Natural killer cell (primary cell): ENCODE measurements at regions not wholly inside any gene's neighbourhood (a gene's known extent, or its start where the extent isn't known, plus 50 kb on each side); places are given as distances from the start of the nearest gene placed in this dataset.

Experiments
- ATAC-seq, 3 donors: fragments of 150-1000 bp in 2 of 3; fragments of 200-7000 bp in 1 of 3; cut with Tn5 transposase; 1 replicate in 1 of 3; 2 replicates in 2 of 3; pipeline ENCODE4 v1.10.0; 2021; ENCODE audit warnings: mild to moderate bottlenecking in 2 of 3, moderate library complexity in 2 of 3
- DNase-seq, 2 donors: peaks; one replicate each; pipeline versions ENCODE4 v3.0.0 to v3.0.0-alpha.2; 2013 to 2021; ENCODE audit warnings: mixed read lengths in 1 of 2
- H3K27ac ChIP-seq: one replicate; pipeline ENCODE4 v1.5.1; 2013; ENCODE audit warnings: mild to moderate bottlenecking, low read length
- H3K27me3 ChIP-seq: one replicate; pipeline ENCODE4 v1.6.1; 2013; ENCODE audit warnings: low read length; ENCODE audit not compliant: control insufficient read depth, insufficient read depth
- H3K36me3 ChIP-seq: one replicate; pipeline ENCODE4 v1.6.1; 2013; ENCODE audit warnings: low read length; ENCODE audit not compliant: control insufficient read depth, insufficient read depth
- H3K4me1 ChIP-seq: one replicate; pipeline ENCODE4 v1.6.1; 2013; ENCODE audit warnings: low read length; ENCODE audit not compliant: control insufficient read depth, insufficient read depth
- H3K4me3 ChIP-seq: one replicate; pipeline ENCODE4 v1.5.1; 2013; ENCODE audit warnings: low read length
- H3K9me3 ChIP-seq: one replicate; pipeline ENCODE4 v1.6.1; 2013; ENCODE audit warnings: low read length; ENCODE audit not compliant: control insufficient read depth, insufficient read depth
- H3K27ac Mint-ChIP-seq, 2 donors: one replicate each; pipeline ENCODE4 v1.8.0; 2022; ENCODE audit warnings: mild to moderate bottlenecking in 2 of 2, mixed read lengths in 2 of 2, moderate library complexity in 1 of 2
- H3K27me3 Mint-ChIP-seq, 2 donors: one replicate each; pipeline ENCODE4 v1.8.0; 2022; ENCODE audit warnings: low read depth in 2 of 2, mixed read lengths in 2 of 2
- H3K36me3 Mint-ChIP-seq: one replicate; pipeline ENCODE4 v1.8.0; 2022; ENCODE audit warnings: mixed read lengths
- H3K4me1 Mint-ChIP-seq, 2 donors: one replicate each; pipeline ENCODE4 v1.8.0; 2022; ENCODE audit warnings: mixed read lengths in 2 of 2
- H3K4me3 Mint-ChIP-seq: one replicate; pipeline ENCODE4 v1.8.0; 2022; ENCODE audit warnings: mild to moderate bottlenecking, moderate library complexity, mixed read lengths
- H3K9me3 Mint-ChIP-seq, 2 donors: one replicate each; pipeline ENCODE4 v1.8.0; 2022; ENCODE audit warnings: mixed read lengths in 2 of 2
- whole genome bisulfite sequencing: methylation state at CpG from one replicate; pipeline ENCODE4 v1.1.7; 2013; ENCODE audit warnings: missing lambda C conversion rate; ENCODE audit not compliant: insufficient coverage; 5-methylcytosine and 5-hydroxymethylcytosine counted together
- intact Hi-C: fragments of 100-400 bp; cut with micrococcal nuclease; formaldehyde crosslinking; loops from one replicate; pipeline ENCODE4 v1.14.2; 2022
- TF ChIP-seq, protein P1 (sequence below): fragments of 200-600 bp; IDR thresholded peaks from one replicate; pipeline ENCODE4 v1.8.0; 2022; ENCODE audit warnings: antibody characterized with exemption

DNA sequence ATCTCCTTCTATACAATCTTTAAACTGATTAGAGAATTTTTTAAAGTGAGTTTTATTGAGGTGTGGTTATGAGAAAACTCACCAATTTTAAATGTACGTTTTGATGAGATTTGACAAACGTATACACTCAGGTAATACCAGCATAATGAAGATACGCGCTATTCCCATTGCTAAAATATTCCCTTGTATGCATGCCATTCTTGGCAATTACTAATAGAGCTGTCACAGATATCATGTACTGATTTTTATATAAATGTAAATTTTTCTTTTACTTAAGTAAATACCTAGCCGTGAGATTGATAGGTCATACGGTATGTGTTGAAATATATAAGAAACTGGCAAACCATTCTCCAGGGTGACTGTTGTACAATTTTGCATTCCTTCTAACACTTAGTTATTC, 384.7 kb downstream of the PTH2R start:
- DNase-seq: no peak
- no peaks in the 10 kb centered on the region for H3K4me1 ChIP-seq
- Mint-ChIP-seq H3K9me3 (peaks cover 10 to 11% of the 10 kb centered on the region in 2 donors), H3K27ac (no peak overlapping the region), H3K4me1 (no peaks in the 10 kb centered on the region), H3K4me3 (no peak overlapping the region), H3K27me3 (no peaks in the 10 kb centered on the region), H3K36me3 (no peaks in the 10 kb centered on the region)
- intact Hi-C loops: no loop called here
- H3K27ac ChIP-seq: no peak overlapping the region
- H3K9me3 ChIP-seq: no peaks in the 10 kb centered on the region
- ATAC-seq: no peak
- no peaks in the 10 kb centered on the region for H3K36me3 ChIP-seq
- TF ChIP-seq, protein P1, sequence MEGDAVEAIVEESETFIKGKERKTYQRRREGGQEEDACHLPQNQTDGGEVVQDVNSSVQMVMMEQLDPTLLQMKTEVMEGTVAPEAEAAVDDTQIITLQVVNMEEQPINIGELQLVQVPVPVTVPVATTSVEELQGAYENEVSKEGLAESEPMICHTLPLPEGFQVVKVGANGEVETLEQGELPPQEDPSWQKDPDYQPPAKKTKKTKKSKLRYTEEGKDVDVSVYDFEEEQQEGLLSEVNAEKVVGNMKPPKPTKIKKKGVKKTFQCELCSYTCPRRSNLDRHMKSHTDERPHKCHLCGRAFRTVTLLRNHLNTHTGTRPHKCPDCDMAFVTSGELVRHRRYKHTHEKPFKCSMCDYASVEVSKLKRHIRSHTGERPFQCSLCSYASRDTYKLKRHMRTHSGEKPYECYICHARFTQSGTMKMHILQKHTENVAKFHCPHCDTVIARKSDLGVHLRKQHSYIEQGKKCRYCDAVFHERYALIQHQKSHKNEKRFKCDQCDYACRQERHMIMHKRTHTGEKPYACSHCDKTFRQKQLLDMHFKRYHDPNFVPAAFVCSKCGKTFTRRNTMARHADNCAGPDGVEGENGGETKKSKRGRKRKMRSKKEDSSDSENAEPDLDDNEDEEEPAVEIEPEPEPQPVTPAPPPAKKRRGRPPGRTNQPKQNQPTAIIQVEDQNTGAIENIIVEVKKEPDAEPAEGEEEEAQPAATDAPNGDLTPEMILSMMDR: no peak
- no peak overlapping the region for H3K4me3 ChIP-seq
- H3K27me3 ChIP-seq: no peaks in the 10 kb centered on the region
- WGBS: 96% methylated on average over 4 of the region's 6 CpGs

DNA sequence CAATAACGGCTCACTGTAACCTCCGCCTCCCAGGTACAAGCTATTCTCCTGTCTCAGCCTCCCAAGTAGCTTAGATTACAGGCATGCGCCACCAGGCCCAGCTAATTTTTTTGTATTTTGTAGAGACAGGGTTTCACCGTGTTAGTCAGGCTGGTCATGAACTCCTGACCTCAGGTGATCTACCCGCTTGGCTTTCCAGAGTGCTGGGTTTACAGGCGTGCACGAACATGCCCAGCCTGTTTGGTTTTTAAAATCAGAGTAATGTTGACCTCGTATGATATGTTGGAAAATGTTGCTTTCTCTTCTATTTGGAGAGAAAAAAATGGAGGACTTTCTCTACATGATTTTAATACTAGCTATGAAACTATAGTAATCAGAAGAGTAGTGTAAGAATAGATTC, 386.2 kb downstream of the PTH2R start:
- H3K27me3 ChIP-seq: no peaks in the 10 kb centered on the region
- intact Hi-C loops: no loop called here
- Mint-ChIP-seq H3K36me3 (no peaks in the 10 kb centered on the region), H3K9me3 (peaks cover 8 to 12% of the 10 kb centered on the region in 2 donors), H3K27ac (no peak overlapping the region), H3K4me3 (no peak overlapping the region), H3K4me1 (no peaks in the 10 kb centered on the region), H3K27me3 (no peaks in the 10 kb centered on the region)
- DNase-seq (no peak), ATAC-seq (no peak)
- H3K4me1 ChIP-seq: no peaks in the 10 kb centered on the region
- no peak overlapping the region for H3K4me3 ChIP-seq
- TF ChIP-seq, protein P1: no peak
- WGBS: 92% methylated on average over 7 of the region's 8 CpGs
- no peaks in the 10 kb centered on the region for H3K9me3 ChIP-seq
- H3K27ac ChIP-seq: no peak overlapping the region
- no peaks in the 10 kb centered on the region for H3K36me3 ChIP-seq

DNA sequence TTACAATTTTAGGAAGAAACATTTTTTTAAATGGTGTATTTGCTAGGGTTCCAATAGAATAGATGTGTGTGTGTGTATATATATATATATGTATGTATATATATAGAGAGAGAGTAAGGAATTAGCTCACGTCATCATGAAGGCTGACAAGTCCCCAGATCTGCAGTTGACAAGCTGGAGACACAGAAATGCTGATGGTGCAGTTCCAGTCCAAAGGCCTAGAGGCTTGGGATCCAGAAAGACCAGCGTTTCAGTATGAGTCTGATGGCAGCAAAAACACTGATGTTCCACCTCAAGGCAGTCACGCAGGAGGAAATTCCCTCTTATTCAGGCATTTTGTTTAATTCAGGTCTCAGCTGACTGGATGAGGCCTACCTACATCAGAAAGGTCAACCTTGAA, 386.8 kb downstream of the PTH2R start:
- intact Hi-C loops: no loop called here
- Mint-ChIP-seq H3K27ac (no peak overlapping the region), H3K4me1 (no peaks in the 10 kb centered on the region), H3K4me3 (no peak overlapping the region), H3K9me3 (peaks cover 8 to 12% of the 10 kb centered on the region in 2 donors), H3K27me3 (no peaks in the 10 kb centered on the region), H3K36me3 (no peaks in the 10 kb centered on the region)
- ATAC-seq: no peak
- no peaks in the 10 kb centered on the region for H3K27me3 ChIP-seq
- no peak overlapping the region for H3K27ac ChIP-seq
- no peak overlapping the region for H3K4me3 ChIP-seq
- H3K4me1 ChIP-seq: no peaks in the 10 kb centered on the region
- H3K9me3 ChIP-seq: no peaks in the 10 kb centered on the region
- TF ChIP-seq, protein P1: no peak
- no peak for DNase-seq
- WGBS: 78% methylated on average over 3 of the region's 3 CpGs
- H3K36me3 ChIP-seq: no peaks in the 10 kb centered on the region

DNA sequence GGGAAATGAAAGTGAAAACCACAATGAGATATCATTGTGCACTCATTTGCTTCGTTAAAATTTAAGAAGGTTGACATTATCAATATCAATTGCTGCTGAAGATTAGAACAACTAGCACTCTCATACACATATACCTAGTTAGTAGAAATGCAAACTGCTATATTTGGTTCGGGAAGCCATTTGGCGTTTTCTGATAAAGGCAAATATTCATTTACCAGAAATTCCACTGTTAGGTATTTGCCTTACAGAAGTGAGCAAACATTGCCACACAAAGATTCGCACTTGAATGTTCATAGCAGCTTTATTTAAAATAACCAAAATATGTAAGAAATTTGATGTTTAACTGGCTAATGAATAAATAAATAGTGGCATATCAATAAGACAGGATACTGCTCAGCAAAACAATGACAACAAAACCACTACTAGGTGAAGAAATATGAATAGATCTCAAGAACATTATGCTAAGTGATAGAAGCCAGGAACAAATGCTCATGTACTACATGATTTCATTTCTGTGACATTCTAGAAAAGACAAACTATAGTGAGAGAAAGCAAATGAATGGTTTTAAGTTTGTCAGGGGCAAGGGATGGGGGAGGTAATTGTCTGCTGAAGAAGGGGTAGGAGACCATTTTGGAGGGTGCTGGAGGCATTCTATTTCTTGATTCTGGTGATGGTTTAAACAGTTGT, 387.8 kb downstream of the PTH2R start:
- no peak overlapping the region for H3K27ac Mint-ChIP-seq

More for the DNA sequence above, 387.8 kb downstream of the PTH2R start:
- H3K27ac ChIP-seq: no peak overlapping the region
- no peak for ATAC-seq
- 100% methylated on average over 3 of the region's 4 CpGs for WGBS
- no peaks in the 10 kb centered on the region for H3K36me3 Mint-ChIP-seq
- H3K36me3 ChIP-seq: no peaks in the 10 kb centered on the region
- H3K9me3 ChIP-seq: no peaks in the 10 kb centered on the region
- H3K4me1 ChIP-seq: no peaks in the 10 kb centered on the region
- no peaks in the 10 kb centered on the region for H3K27me3 ChIP-seq
- TF ChIP-seq, protein P1: no peak
- no peak overlapping the region for H3K4me3 Mint-ChIP-seq
- H3K9me3 Mint-ChIP-seq: peaks cover 8 to 15% of the 10 kb centered on the region in 2 donors
- H3K4me3 ChIP-seq: no peak overlapping the region
- H3K4me1 Mint-ChIP-seq: no peaks in the 10 kb centered on the region
- H3K27me3 Mint-ChIP-seq: no peaks in the 10 kb centered on the region
- no peak for DNase-seq
- intact Hi-C loops: no loop called here
